ENCODE measurements at regions not wholly inside any gene's neighbourhood (a gene's known extent, or its start where the extent isn't known, plus 50 kb on each side); places are given as distances from the start of the nearest gene placed in this dataset.

DNA sequence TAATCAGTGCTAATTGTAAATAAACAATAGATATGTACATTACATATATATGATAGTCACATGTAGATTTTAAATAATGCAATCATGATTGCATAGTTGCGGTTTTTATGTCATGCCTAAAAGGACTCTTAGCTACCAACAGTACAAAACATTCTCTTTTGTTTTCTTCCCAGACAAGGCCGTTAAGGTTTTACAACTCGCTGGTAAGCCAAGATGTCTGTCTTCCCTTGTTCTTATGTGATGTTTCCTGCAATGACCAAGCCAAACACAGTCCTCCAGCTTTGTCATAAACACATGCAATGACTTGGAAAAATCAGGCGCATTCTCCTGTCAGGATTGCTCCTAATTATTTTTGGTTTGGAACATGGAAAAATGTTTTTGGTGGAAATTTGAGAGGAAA lies 192.3 kb upstream of the GLI3 start:
- Histone ChIP-seq H3K9ac (ENCODE audit: extremely low read depth, insufficient read length, low read length) (no peak overlapping the region), H2BK15ac (ENCODE audit: low read depth, low read length) (no peak overlapping the region), H4K20me1 (ENCODE audit: control insufficient read depth, insufficient read depth, insufficient read length) (no peaks in the 10 kb centered on the region), H3K18ac (ENCODE audit: insufficient read length, low read depth, low read length) (no peak overlapping the region), H2BK5ac (ENCODE audit: insufficient read length, low read length) (no peak overlapping the region), H3K14ac (ENCODE audit: insufficient read depth, low read length) (no peak overlapping the region), H2BK20ac (ENCODE audit: low read depth, low read length, poor library complexity, severe bottlenecking) (no peak overlapping the region), H4K91ac (ENCODE audit: insufficient read length, low read depth, low read length) (no peak overlapping the region), H3K4ac (ENCODE audit: low read depth, low read length) (no peak overlapping the region), H4K8ac (replicated peaks; ENCODE audit: insufficient read length, low read depth, low read length) (no peak overlapping the region), H3K79me1 (ENCODE audit: insufficient read depth, low read depth, low read length, poor library complexity, severe bottlenecking) (no peaks in the 10 kb centered on the region), H2AK5ac (ENCODE audit: insufficient read length, low read length) (no peak overlapping the region), H3K79me2 (ENCODE audit: insufficient read depth, low read length) (no peaks in the 10 kb centered on the region), H3K4me2 (ENCODE audit: insufficient read depth, insufficient read length, low read length) (no peak overlapping the region), H3T11ph (ENCODE audit: low read length) (no peak overlapping the region), H3K23me2 (ENCODE audit: insufficient read length, low read depth, low read length, poor library complexity, severe bottlenecking) (no peaks in the 10 kb centered on the region), H2AFZ (ENCODE audit: low read length) (no peak overlapping the region), H3K4me1 (ENCODE audit: insufficient read depth, low read length) (no peaks in the 10 kb centered on the region; the same call in 1 of the 2 replicates), H2BK120ac (ENCODE audit: low read depth, low read length, poor library complexity, severe bottlenecking) (no peak overlapping the region), H4K5ac (ENCODE audit: insufficient read length, low read depth, low read length) (no peak overlapping the region), H3K9me3 (ENCODE audit: control insufficient read depth, low read depth, low read length) (no peaks in the 10 kb centered on the region), H2BK12ac (ENCODE audit: insufficient read length, low read depth, low read length) (no peak overlapping the region), H3K56ac (ENCODE audit: insufficient read length, low read depth, low read length) (no peak overlapping the region), H3K27ac (ENCODE audit: insufficient read length, low read depth, low read length) (no peak overlapping the region), H3K27me3 (ENCODE audit: insufficient read depth, low read length) (no peaks in the 10 kb centered on the region), H3K23ac (ENCODE audit: insufficient read length, low read depth, low read length) (no peak overlapping the region)
- no peaks in the 10 kb centered on the region for H3K27me3 Mint-ChIP-seq (ENCODE audit: low read depth)
- H3K36me3 Mint-ChIP-seq (ENCODE audit: insufficient read depth in 1 of 3, low read depth in 3 of 3): no peaks in the 10 kb centered on the region
- H3K4me1 Mint-ChIP-seq: peaks cover 0 to 3% of the 10 kb centered on the region in 2 experiments; a peak in 1 of 4 replicates
- no CpG with 5 or more reads among the region's 4 CpGs for WGBS (ENCODE audit: extremely low coverage, insufficient read length, low lambda C conversion rate)
- H3K9me3 Mint-ChIP-seq: no peaks in the 10 kb centered on the region
- H3K27ac Mint-ChIP-seq: no peak overlapping the region
- DNase-seq: no peak
- H3K4me3 Mint-ChIP-seq: no peak overlapping the region
- TF ChIP-seq, protein P1, sequence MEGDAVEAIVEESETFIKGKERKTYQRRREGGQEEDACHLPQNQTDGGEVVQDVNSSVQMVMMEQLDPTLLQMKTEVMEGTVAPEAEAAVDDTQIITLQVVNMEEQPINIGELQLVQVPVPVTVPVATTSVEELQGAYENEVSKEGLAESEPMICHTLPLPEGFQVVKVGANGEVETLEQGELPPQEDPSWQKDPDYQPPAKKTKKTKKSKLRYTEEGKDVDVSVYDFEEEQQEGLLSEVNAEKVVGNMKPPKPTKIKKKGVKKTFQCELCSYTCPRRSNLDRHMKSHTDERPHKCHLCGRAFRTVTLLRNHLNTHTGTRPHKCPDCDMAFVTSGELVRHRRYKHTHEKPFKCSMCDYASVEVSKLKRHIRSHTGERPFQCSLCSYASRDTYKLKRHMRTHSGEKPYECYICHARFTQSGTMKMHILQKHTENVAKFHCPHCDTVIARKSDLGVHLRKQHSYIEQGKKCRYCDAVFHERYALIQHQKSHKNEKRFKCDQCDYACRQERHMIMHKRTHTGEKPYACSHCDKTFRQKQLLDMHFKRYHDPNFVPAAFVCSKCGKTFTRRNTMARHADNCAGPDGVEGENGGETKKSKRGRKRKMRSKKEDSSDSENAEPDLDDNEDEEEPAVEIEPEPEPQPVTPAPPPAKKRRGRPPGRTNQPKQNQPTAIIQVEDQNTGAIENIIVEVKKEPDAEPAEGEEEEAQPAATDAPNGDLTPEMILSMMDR (conservative IDR thresholded peaks at IDR 0.05): no peak
